ENCODE measurements at regions not wholly inside any gene's neighbourhood (a gene's known extent, or its start where the extent isn't known, plus 50 kb on each side); places are given as distances from the start of the nearest gene placed in this dataset.
"Not testable (repeated sequence)": the region's sequence is repeated elsewhere in the genome, so short reads cannot be mapped to it uniquely, and the experiment has no call there.

DNA sequence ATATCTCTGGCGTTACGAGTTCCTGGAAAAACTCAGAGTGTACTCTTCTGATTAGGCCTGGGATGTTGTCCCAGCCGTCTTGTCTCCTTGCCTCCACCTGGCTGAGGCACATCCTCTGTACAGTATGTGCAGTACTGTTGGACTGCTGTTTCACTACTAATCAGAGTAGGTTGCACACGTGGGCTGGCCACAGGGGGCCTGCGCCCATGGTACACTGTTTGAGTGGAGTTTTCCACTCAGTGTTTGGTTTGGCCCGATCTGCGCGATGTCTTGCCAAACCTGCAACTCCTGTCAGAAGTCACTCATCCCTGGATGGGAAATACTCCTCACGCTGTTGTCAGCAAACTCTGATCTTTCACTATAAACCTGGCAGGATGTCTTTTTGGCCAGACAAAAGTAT, 189.6 kb upstream of the CSNK1A1L start:
- no peak for DNase-seq (ENCODE audit: low spot score)

DNA sequence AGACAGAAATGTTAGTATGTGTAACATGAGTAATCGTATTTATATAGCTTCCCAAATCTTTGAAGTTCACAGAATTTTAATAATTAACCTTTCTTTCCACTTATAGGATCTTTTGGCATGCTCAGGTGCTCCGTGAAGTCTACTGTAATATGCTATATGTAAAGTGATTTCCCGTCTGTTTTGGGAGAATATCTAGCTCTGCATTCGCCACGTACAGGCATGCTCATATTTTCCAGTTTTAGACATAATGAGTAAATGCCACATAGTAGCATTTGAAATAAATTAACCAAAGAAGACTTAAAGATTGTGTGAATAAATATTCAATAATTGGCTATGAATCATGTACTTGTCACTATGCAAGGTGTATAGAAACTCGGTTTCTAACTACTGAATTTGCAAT, 189.0 kb upstream of the CSNK1A1L start:
- DNase-seq (ENCODE audit: low spot score), result no peak

DNA sequence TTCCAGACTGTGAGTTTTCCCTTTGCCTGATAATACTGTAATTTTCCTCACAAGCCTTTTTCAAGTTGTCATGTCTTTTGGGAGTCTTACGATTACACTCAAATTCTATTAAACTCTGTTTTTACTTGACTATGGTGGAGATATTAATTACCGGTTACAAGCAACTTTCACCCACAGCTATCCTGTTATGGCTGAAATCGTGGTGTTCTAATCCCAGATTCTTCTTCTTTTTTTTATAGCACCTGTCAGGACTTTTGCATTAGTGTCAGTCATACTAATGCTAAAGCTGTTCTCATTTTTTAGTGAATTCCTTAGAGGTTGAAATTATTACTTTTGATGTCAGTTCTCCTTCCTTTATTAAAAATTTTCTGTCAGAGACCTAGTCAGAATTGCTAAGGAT, 187.8 kb upstream of the CSNK1A1L start:
- no peak for DNase-seq (ENCODE audit: low spot score)

GRCh38 chr13:37290716-37291505, 185.4 kb upstream of the CSNK1A1L start:
- DNase-seq (ENCODE audit: low spot score), result no peak

DNA sequence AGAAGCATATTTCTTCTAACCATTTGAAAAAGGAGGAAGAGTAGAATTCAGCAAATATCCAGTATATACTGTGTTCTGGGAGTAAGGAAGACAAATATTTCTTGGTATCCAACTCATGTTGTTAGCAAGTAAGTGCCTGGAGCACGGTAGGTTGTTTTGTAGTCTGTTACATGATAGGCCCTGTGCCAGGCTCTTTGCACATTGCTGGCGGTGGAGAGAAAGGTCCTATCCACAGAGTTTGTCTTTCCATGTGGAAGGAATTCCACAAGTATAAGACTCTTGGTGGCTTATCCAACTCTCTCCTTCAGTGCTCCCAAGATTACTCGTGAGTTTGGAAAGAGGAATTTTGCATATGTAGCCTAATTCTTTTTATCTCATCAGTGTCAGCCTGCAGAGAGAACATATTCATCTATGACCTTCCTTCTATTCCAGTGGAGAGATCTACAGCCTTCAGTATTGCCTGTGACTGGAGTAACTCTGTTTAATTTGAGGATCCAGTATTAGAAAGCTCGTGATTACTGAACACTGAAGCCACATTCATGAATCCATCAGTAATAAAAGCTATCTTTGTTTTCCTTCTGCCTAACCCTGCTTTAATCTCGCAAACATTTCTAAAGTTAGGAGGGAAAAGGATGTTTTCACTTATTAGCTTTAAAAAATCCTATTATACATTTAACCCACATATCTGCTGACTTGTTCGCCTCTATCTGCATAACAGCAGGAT, 183.9 kb upstream of the CSNK1A1L start:
- no peak for DNase-seq (ENCODE audit: low spot score)

DNA sequence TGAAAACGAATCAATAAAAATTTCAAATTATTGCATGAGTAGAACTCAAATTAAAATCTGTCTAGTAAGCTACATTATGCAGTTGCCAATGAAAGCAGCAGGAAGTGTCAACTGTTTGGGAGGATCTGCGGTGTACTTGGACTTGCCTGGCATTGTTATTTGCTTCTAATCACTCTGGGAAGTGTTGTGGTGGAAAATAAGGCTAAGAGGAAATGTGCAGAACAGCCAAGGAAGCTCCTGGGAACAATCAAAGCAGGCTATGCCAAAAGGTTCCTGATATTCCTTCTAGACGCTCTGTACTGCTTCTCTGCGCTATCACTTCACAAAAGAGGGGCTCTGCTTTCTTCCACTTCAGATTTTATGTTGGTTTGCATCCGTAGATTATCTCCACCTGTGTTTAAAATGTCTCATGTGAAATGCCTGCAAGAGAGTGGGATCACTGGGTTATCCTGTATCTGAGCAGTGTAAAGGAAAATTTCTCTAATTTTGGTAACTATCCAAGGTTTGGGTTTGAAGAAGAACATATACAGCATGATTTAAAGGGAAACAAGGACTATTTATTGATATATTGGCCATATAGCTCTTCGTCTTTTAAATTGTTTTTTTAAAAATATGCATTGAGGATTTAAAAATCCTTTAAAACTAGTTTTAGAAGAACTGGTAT, 182.7 kb upstream of the CSNK1A1L start:
- DNase-seq (ENCODE audit: low spot score), result no peak

DNA sequence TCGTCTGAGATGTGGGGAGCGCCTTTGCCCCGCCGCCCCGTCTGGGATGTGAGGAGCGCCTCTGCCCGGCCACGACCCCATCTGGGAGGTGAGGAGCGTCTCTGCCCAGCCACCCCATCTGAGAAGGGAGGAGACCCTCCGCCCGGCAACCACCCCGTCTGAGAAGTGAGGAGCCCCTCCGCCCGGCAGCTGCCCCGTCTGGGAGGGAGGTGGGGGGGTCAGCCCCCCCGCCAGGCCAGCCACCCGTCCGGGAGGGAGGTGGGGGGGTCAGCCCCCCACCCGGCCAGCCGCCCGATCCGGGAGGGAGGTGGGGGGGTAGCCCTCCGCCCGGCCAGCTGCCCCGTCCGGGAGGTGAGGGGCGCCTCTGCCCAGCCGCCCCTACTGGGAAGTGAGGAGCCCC, 174.8 kb upstream of the CSNK1A1L start:
- not testable (repeated sequence) for DNase-seq (ENCODE audit: low spot score)

- DNase-seq (ENCODE audit: low spot score), result peak; percentile 12
Observed at GRCh38 chr13:37277435-37278144, 172.1 kb upstream of the CSNK1A1L start.

DNA sequence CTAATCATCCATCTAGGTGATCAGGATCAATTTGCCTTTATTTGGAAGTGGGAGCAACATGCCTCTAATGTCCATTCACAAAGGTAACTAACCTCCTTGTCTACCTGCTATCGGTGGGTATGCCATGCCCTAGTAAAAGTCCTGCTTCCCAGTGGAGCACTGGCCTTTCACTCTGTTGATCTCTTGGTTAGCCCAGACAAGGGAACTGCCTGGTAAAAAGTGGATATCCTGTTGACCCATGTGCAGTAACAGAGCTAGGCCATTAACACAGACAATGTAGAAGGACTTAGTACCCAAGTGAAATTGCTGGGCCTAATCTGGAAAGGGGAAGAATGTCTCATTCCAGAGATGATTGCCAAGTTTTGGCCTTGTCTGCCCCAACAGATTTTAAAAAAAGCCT, 171.5 kb upstream of the CSNK1A1L start:
- DNase-seq (ENCODE audit: low spot score), result no peak

DNA sequence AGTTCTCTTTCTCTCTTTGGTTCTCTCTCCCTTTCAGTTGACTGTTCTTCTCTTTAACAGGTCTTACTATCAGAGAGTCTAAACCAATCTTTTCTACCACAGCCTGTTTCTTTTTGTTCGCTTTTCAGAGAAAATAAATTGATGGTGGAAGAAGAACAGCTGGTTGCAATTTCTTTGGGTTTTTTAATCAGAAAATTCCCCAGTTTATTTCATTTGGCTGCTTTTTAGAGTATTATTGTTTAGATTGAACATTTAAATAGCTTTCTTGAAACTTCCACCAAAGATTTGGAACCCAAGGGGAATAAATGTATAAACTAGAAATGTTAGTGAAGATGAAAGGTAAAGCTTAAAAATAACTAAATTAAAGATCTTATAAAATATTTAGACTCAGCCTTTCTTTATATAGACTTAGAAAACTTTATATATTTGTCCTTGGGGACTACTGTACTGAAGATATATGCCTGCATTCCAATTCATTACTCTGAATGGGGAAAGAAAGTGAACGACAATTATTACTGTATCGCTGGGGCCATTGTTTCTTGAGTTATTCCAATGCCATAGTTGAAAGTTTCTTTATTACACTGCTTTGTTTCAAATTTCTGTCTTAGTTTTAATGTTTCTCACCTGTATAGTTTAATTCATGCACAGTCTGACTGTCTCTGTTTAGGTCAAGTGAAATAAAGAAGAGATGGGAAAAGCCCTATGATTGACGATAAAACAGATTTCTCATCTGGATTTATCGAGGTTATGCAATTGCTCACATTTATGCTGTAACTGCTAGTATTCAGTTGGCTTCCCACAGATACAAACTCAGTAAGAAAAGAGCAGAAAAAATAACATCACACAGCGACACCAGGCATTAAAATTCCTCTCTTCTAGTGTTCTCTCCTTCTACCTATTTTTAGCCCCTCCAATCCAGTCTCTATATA, 169.4 kb upstream of the CSNK1A1L start:
- no peak for DNase-seq (ENCODE audit: low spot score)

GRCh38 chr13:37273836-37274235, 168.4 kb upstream of the CSNK1A1L start:
- no peak for DNase-seq (ENCODE audit: low spot score)

DNA sequence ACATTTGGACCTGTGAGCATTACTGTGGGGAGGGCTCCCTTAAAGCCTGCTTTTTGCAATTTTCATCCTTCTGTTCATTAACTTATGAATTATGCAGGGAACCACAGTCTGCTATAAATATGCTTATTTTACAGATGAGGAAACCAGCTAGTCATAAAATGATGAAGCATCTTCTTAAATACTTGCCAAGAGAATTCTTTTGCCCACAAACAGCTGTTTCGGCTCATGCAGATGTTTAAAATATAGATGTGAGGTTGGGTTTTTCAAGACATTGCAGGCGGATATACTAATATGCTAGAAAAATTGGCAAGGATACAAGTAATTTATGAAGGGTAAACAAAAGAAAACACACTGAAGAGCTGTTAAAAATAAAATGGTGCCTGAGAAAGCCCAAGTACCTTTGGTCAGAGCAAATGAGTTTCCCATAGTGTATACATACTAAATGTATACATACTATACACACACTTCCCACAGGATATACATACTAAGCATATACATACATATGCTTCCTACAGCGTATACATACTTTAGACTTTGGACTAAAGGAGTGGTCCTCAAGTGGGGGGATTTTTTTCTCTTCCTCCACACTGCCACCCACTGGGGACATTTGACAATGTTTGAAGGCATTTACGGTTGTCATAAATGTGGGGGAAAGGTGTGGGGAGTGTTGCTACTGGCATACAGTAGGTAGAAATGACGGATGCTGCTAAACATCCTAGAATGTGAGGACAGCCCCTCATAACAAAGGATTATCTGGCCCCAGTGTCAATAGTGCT, 164.9 kb upstream of the CSNK1A1L start:
- no peak for DNase-seq (ENCODE audit: low spot score)

- DNase-seq (ENCODE audit: low spot score), result no peak
Observed at GRCh38 chr13:37263871-37264270, 158.4 kb upstream of the CSNK1A1L start.

GRCh38 chr13:37257706-37258105, 152.2 kb upstream of the CSNK1A1L start:
- DNase-seq (ENCODE audit: low spot score), result no peak

DNA sequence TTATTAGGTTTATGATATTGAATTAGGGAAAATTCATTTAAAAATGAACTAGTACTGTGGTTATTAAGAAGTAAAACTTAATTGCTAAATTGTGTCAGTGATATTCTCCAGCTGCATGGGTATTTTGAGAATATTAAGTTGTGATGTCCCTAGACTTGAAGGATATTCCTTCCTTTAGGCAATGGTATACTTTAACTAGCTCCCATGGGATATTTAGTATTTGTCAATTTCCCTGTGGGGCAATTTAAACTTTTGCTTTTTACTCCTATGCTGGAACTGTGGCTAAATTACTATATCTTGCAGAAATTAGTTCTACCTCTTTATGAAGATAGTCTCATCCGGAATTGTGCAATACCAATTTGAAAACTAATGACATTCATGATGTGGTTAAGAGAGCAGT, 151.6 kb upstream of the CSNK1A1L start:
- no peak for DNase-seq (ENCODE audit: low spot score)

- DNase-seq (ENCODE audit: low spot score), result no peak
Observed at GRCh38 chr13:37241786-37242185, 136.3 kb upstream of the CSNK1A1L start.

GRCh38 chr13:37230346-37230745, 124.9 kb upstream of the CSNK1A1L start:
- DNase-seq (ENCODE audit: low spot score), result no peak

GRCh38 chr13:37229931-37230330, 124.5 kb upstream of the CSNK1A1L start:
- DNase-seq (ENCODE audit: low spot score), result no peak

DNA sequence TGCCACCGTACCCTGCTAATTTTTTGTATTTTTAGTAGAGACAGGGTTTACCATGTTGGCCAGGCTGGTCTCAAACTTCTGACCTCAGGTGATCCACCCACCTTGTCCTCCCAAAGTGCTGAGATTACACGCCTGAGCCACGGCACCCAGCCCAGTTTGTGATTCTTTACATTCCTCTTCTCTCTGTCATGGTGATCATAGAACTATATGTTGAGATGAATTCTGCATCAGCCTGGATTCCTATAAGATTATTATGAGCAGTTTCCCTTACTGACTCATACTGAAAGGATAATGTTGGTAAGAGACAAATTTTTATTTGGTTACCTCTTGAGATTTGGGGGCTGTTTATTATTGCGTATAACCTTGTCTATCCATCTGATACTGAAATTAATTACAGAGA, 121.5 kb upstream of the CSNK1A1L start:
- no peak for DNase-seq (ENCODE audit: low spot score)

GRCh38 chr13:37225414-37226070, 120.1 kb upstream of the CSNK1A1L start:
- peak; percentile 8 for DNase-seq (ENCODE audit: low spot score)
